Dendritic cell treated with granulocyte-macrophage colony-stimulating factor and Interleukin-4, amounts not matched to agents 40 ng/mL and 50 ng/mL, for 4 days (primary cell): ENCODE measurements at regions not wholly inside any gene's neighbourhood (a gene's known extent, or its start where the extent isn't known, plus 50 kb on each side); places are given as distances from the start of the nearest gene placed in this dataset.

Source experiments
- H3K27ac Mint-ChIP-seq: one replicate; pipeline ENCODE4 v1.8.0; 2022; ENCODE audit warnings: mild to moderate bottlenecking, mixed read lengths
- H3K27me3 Mint-ChIP-seq: one replicate; pipeline ENCODE4 v1.8.0; 2022; ENCODE audit warnings: mild to moderate bottlenecking, mixed read lengths
- H3K36me3 Mint-ChIP-seq: one replicate; pipeline ENCODE4 v1.8.0; 2022; ENCODE audit warnings: low read depth, mixed read lengths
- H3K4me1 Mint-ChIP-seq: one replicate; pipeline ENCODE4 v1.8.0; 2022; ENCODE audit warnings: low read depth, mixed read lengths
- H3K4me3 Mint-ChIP-seq: one replicate; pipeline ENCODE4 v1.8.0; 2022; ENCODE audit warnings: mild to moderate bottlenecking, moderate library complexity, mixed read lengths
- H3K9me3 Mint-ChIP-seq: one replicate; pipeline ENCODE4 v1.8.0; 2022; ENCODE audit warnings: mixed read lengths
- intact Hi-C: fragments of 100-400 bp; cut with micrococcal nuclease; formaldehyde crosslinking; loops from one replicate; pipeline ENCODE4 v1.15.0; 2022

DNA sequence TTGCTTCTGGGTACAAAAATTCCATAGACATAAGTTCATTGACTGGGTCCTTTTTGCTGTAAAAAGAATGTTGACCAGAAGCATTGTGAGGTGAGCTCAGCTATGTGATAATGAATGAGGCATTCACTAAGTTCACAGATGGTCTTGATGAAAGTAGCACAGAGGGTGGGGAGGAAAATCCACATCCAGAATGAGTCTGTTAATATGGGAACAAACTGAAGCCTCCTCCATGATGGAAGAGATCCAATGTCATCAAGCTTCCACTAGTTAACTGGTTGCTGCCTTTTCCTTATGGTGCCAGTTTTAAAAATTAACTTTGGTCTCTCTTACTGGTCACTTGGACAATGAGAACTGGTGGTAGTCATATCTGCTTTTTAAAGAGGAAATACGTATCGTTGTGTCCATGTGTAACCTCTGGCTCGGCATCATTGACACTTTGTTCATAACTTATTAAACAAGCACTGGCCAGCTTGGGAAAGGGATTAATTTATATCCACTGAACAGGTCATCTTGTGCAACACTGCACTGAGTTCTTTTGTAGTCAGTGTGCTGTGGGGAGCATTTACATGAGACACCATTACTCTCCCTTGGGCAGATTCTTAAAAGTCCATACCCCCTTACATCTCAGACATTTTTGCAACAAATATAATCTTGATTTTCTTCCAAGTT, 88.6 kb downstream of the ADAMTS1 start:
- Mint-ChIP-seq H3K9me3 (no peaks in the 10 kb centered on the region), H3K36me3 (no peaks in the 10 kb centered on the region), H3K4me1 (no peaks in the 10 kb centered on the region), H3K4me3 (no peak overlapping the region), H3K27me3 (no peaks in the 10 kb centered on the region), H3K27ac (no peak overlapping the region)
- intact Hi-C loops = no loop called here

- Mint-ChIP-seq H3K27ac (no peak overlapping the region), H3K36me3 (no peaks in the 10 kb centered on the region), H3K27me3 (no peaks in the 10 kb centered on the region), H3K9me3 (no peaks in the 10 kb centered on the region), H3K4me3 (no peak overlapping the region), H3K4me1 (no peaks in the 10 kb centered on the region)
- intact Hi-C loops = no loop called here
Measured at GRCh38 chr21:26754853-26755252, 90.4 kb downstream of the ADAMTS1 start.

GRCh38 chr21:26753822-26754221, 91.4 kb downstream of the ADAMTS1 start:
- intact Hi-C loops = no loop called here
- Mint-ChIP-seq H3K27me3 (no peaks in the 10 kb centered on the region), H3K36me3 (no peaks in the 10 kb centered on the region), H3K4me3 (no peak overlapping the region), H3K9me3 (no peaks in the 10 kb centered on the region), H3K4me1 (no peaks in the 10 kb centered on the region), H3K27ac (no peak overlapping the region)

DNA sequence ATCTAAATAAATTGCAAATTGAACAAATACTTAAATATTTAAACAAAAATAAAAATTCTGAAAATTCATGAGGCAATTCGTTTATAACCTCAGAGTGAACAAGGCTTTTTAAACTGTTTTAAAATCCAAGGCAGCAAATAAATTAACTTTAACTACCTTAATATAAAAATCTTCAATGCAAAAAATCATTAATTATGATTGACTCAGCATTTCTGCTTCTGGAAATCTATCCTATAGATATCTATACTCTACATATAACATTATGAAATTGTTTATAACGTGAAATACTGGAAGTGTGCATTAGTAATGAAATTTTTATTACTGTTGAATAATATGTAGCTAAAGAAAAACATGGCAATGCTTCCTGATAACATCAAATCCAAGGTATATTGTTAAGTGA, 92.4 kb downstream of the ADAMTS1 start:
- no peaks in the 10 kb centered on the region for H3K9me3 Mint-ChIP-seq
- H3K27ac Mint-ChIP-seq = no peak overlapping the region
- H3K27me3 Mint-ChIP-seq = no peaks in the 10 kb centered on the region
- H3K4me1 Mint-ChIP-seq = no peaks in the 10 kb centered on the region
- H3K4me3 Mint-ChIP-seq = no peak overlapping the region
- no peaks in the 10 kb centered on the region for H3K36me3 Mint-ChIP-seq
- intact Hi-C loops = no loop called here

GRCh38 chr21:26751305-26751704, 93.9 kb downstream of the ADAMTS1 start:
- no peaks in the 10 kb centered on the region for H3K27me3 Mint-ChIP-seq

DNA sequence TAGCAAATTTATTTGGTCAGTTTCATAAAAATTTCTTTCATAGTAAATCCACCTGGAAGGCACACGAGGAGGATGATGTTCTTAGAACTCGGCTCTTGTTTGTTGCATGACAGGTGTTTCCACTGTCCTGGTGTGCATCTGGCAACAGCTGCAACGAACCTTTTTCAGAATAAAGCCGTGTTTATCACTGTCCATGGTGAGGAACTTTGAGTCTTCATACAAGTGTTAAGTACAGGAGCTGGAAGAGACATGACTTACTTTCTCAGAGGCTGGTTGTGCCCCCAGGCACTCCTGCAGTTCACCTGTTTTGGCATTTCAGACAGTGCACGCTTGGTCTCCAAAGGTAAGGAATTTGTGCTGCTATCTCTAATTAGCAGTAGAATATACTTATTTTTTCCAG, 97.1 kb downstream of the ADAMTS1 start:
- H3K27ac Mint-ChIP-seq = no peak overlapping the region
- no peaks in the 10 kb centered on the region for H3K4me1 Mint-ChIP-seq
- intact Hi-C loops = no loop called here
- no peaks in the 10 kb centered on the region for H3K36me3 Mint-ChIP-seq
- no peaks in the 10 kb centered on the region for H3K9me3 Mint-ChIP-seq
- H3K4me3 Mint-ChIP-seq = no peak overlapping the region
- H3K27me3 Mint-ChIP-seq = no peaks in the 10 kb centered on the region

More at GRCh38 chr21:26751305-26751704, 93.9 kb downstream of the ADAMTS1 start:
- Mint-ChIP-seq H3K9me3 (no peaks in the 10 kb centered on the region), H3K27ac (no peak overlapping the region), H3K4me3 (no peak overlapping the region), H3K4me1 (no peaks in the 10 kb centered on the region), H3K36me3 (no peaks in the 10 kb centered on the region)
- intact Hi-C loops = no loop called here

- Mint-ChIP-seq H3K36me3 (no peaks in the 10 kb centered on the region), H3K4me1 (no peaks in the 10 kb centered on the region), H3K27me3 (no peaks in the 10 kb centered on the region)
Measured at GRCh38 chr21:26747216-26747615, 98.0 kb downstream of the ADAMTS1 start.

GRCh38 chr21:26743524-26743923, 101.7 kb downstream of the ADAMTS1 start:
- H3K4me1 Mint-ChIP-seq = no peaks in the 10 kb centered on the region
- no peaks in the 10 kb centered on the region for H3K27me3 Mint-ChIP-seq
- no peaks in the 10 kb centered on the region for H3K36me3 Mint-ChIP-seq
- H3K27ac Mint-ChIP-seq = no peak overlapping the region
- H3K9me3 Mint-ChIP-seq = peaks cover 10% of the 10 kb centered on the region
- intact Hi-C loops = no loop called here
- H3K4me3 Mint-ChIP-seq = no peak overlapping the region

More at GRCh38 chr21:26747216-26747615, 98.0 kb downstream of the ADAMTS1 start:
- intact Hi-C loops = no loop called here
- Mint-ChIP-seq H3K9me3 (no peaks in the 10 kb centered on the region), H3K4me3 (no peak overlapping the region), H3K27ac (no peak overlapping the region)

- Mint-ChIP-seq H3K27ac (no peak overlapping the region), H3K9me3 (peaks cover 10% of the 10 kb centered on the region), H3K4me1 (no peaks in the 10 kb centered on the region), H3K27me3 (no peaks in the 10 kb centered on the region), H3K4me3 (no peak overlapping the region), H3K36me3 (no peaks in the 10 kb centered on the region)
- intact Hi-C loops = no loop called here
Measured at GRCh38 chr21:26739189-26739588, 106.0 kb downstream of the ADAMTS1 start.

GRCh38 chr21:26736449-26736848, 108.8 kb downstream of the ADAMTS1 start:
- no peaks in the 10 kb centered on the region for H3K27me3 Mint-ChIP-seq
- peaks cover 6% of the 10 kb centered on the region for H3K9me3 Mint-ChIP-seq
- H3K27ac Mint-ChIP-seq = no peak overlapping the region
- H3K4me3 Mint-ChIP-seq = no peak overlapping the region
- H3K4me1 Mint-ChIP-seq = no peaks in the 10 kb centered on the region
- H3K36me3 Mint-ChIP-seq = no peaks in the 10 kb centered on the region
- intact Hi-C loops = no loop called here

DNA sequence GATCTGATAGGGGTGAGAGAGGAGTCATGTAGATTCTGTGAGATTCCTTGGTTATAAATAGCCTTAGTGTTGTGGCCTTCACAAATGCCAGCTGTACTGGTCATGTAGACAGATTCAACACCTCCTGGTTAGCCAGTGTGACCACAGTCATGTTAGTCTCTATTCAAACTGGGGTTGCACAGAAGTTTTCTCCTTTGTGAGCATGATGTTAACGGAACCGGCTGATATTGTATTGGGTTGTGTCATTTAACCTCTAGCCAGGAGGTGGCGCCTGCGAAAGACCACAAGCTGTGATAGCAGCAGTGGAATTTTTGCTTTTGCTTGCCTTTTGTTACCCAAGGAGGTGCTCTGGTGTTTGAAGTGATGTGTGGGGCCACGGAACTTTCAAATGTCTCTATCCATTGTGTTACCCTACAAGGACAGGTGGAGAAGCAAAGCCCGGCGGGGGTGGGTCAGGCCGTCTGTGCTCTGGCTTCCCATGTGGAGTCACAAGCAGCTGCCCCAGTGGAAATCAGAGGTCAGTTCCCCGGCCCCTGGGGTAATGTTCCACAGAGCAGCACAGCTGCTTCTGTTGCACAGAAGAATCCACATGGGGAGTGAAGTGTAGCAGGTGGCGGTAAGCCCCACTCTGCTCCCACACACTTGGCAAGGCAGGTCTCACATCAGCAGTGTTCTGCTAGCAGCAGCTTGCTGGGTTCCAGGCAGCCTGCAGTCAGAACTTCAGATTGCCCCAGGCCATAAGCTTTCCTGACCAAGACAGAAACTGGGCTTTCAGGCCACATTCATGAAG, 112.6 kb downstream of the ADAMTS1 start:
- no peaks in the 10 kb centered on the region for H3K9me3 Mint-ChIP-seq
- H3K27ac Mint-ChIP-seq = no peak overlapping the region
- no peaks in the 10 kb centered on the region for H3K36me3 Mint-ChIP-seq
- intact Hi-C loops = no loop called here
- no peak overlapping the region for H3K4me3 Mint-ChIP-seq
- no peaks in the 10 kb centered on the region for H3K4me1 Mint-ChIP-seq
- no peaks in the 10 kb centered on the region for H3K27me3 Mint-ChIP-seq

GRCh38 chr21:26719750-26720149, 125.5 kb downstream of the ADAMTS1 start:
- Mint-ChIP-seq H3K27me3 (no peaks in the 10 kb centered on the region), H3K4me3 (no peak overlapping the region), H3K27ac (no peak overlapping the region), H3K36me3 (no peaks in the 10 kb centered on the region), H3K9me3 (no peaks in the 10 kb centered on the region), H3K4me1 (no peaks in the 10 kb centered on the region)
- intact Hi-C loops = loop anchor here (5.0 kb wide), 1 partner anchor 822 kb away; no protein-coding TSS in a partner anchor

DNA sequence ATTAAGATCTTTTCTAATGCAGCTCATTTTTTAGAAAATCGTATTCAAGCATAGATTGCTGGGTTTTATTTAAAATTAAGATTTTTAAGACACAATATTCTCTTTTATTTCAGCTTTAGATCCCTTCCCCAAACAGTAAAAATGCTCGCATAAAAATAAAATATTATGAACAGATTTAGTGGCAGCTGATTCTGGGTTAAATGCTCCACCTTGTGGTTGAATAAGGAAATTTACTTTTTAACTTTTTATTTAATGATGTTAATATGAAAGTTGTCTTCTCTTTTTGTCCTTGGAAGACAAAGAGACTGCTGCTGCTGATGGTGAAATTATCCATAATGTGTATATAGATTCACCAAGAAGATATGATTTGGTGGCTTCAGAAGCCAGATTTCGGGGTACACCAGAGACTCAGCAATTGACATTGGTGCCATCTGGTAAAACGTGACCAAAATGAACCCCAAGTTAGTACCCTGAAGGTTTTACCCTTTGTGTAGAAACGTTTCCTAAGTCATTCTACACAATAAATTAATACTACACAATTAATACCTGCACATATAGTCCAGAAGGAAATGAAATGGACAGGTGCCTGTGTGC, 128.0 kb downstream of the ADAMTS1 start:
- Mint-ChIP-seq H3K27ac (no peak overlapping the region), H3K27me3 (no peaks in the 10 kb centered on the region), H3K9me3 (no peaks in the 10 kb centered on the region), H3K4me1 (no peaks in the 10 kb centered on the region), H3K4me3 (no peak overlapping the region), H3K36me3 (no peaks in the 10 kb centered on the region)
- intact Hi-C loops = loop anchor here (2.0 to 5.0 kb wide), 3 partner anchors 820 to 1108 kb away; no protein-coding TSS in a partner anchor

GRCh38 chr21:26715878-26716506, 129.2 kb downstream of the ADAMTS1 start:
- no peak overlapping the region for H3K4me3 Mint-ChIP-seq
- intact Hi-C loops = loop anchor here (2.0 to 5.0 kb wide), 3 partner anchors 819 to 1107 kb away; no protein-coding TSS in a partner anchor
- no peaks in the 10 kb centered on the region for H3K36me3 Mint-ChIP-seq
- no peaks in the 10 kb centered on the region for H3K27me3 Mint-ChIP-seq
- no peak overlapping the region for H3K27ac Mint-ChIP-seq
- H3K9me3 Mint-ChIP-seq = no peaks in the 10 kb centered on the region
- H3K4me1 Mint-ChIP-seq = no peaks in the 10 kb centered on the region
